ENCODE measurements at regions not wholly inside any gene's neighbourhood (a gene's known extent, or its start where the extent isn't known, plus 50 kb on each side); places are given as distances from the start of the nearest gene placed in this dataset.

- H3K4me1 ChIP-seq (ENCODE audit: control insufficient read depth in 1 of 2, extremely low read depth in 1 of 2, insufficient read depth in 2 of 2, low read length in 2 of 2), result no peaks in the 10 kb centered on the region
- Mint-ChIP-seq H3K9me3 (peaks cover 0 to 4% (median 4%) of the 10 kb centered on the region in 3 donors), H3K27me3 (no peaks in the 10 kb centered on the region), H3K27ac (no peak overlapping the region), H3K36me3 (no peaks in the 10 kb centered on the region), H3K4me1 (no peaks in the 10 kb centered on the region), H3K4me3 (no peak overlapping the region)
- ATAC-seq (replicated peaks in 1 of 4), result no peak
- H3K4me3 ChIP-seq (ENCODE audit: control insufficient read depth in 1 of 2, extremely low read depth in 1 of 2, low read length in 1 of 2), result no peak overlapping the region
- DNase-seq, result no peak
- H3K27me3 ChIP-seq (replicated peaks in 1 of 2; ENCODE audit: control insufficient read depth in 2 of 2, extremely low read depth in 1 of 2, insufficient read depth in 2 of 2, low read length in 1 of 2), result no peaks in the 10 kb centered on the region
- ChIA-PET POLR2A (no interaction called here), CTCF (no interaction called here)
- no peaks in the 10 kb centered on the region for H3K9me3 ChIP-seq
- WGBS (ENCODE audit: insufficient coverage), result no CpG with 5 or more reads among the region's 3 CpGs
- H3K36me3 ChIP-seq (ENCODE audit: control insufficient read depth in 2 of 2, extremely low read depth in 1 of 2, insufficient read depth in 1 of 2, low read length in 1 of 2), result no peaks in the 10 kb centered on the region
- H3K27ac ChIP-seq (ENCODE audit: low read length), result no peak overlapping the region
Observed at GRCh38 chr6:113048741-113049140, 701.6 kb downstream of the RFPL4B start.

GRCh38 chr6:113049190-113049589 lies 702.1 kb downstream of the RFPL4B start:
- ChIA-PET POLR2A (no interaction called here), CTCF (no interaction called here)
- H3K36me3 Mint-ChIP-seq, result no peaks in the 10 kb centered on the region
- H3K9me3 Mint-ChIP-seq, result peaks cover 0 to 7% (median 4%) of the 10 kb centered on the region in 3 donors
- DNase-seq (no peak), ATAC-seq (replicated peaks in 1 of 4) (no peak)
- no peak overlapping the region for H3K27ac Mint-ChIP-seq
- no peak overlapping the region for H3K4me3 Mint-ChIP-seq
- no peaks in the 10 kb centered on the region for H3K4me1 Mint-ChIP-seq
- Histone ChIP-seq H3K9me3 (no peaks in the 10 kb centered on the region), H3K27me3 (replicated peaks in 1 of 2; ENCODE audit: control insufficient read depth in 2 of 2, extremely low read depth in 1 of 2, insufficient read depth in 2 of 2, low read length in 1 of 2) (no peaks in the 10 kb centered on the region), H3K36me3 (ENCODE audit: control insufficient read depth in 2 of 2, extremely low read depth in 1 of 2, insufficient read depth in 1 of 2, low read length in 1 of 2) (no peaks in the 10 kb centered on the region), H3K27ac (ENCODE audit: low read length) (no peak overlapping the region), H3K4me3 (ENCODE audit: control insufficient read depth in 1 of 2, extremely low read depth in 1 of 2, low read length in 1 of 2) (no peak overlapping the region), H3K4me1 (ENCODE audit: control insufficient read depth in 1 of 2, extremely low read depth in 1 of 2, insufficient read depth in 2 of 2, low read length in 2 of 2) (no peaks in the 10 kb centered on the region)
- H3K27me3 Mint-ChIP-seq, result no peaks in the 10 kb centered on the region
- 57% methylated on average over 1 of the region's 2 CpGs for WGBS (ENCODE audit: insufficient coverage)

- ChIA-PET POLR2A (no interaction called here), CTCF (no interaction called here)
- H3K4me3 Mint-ChIP-seq, result no peak overlapping the region
- Histone ChIP-seq H3K4me3 (ENCODE audit: control insufficient read depth in 1 of 2, extremely low read depth in 1 of 2, low read length in 1 of 2) (no peak overlapping the region), H3K4me1 (ENCODE audit: control insufficient read depth in 1 of 2, extremely low read depth in 1 of 2, insufficient read depth in 2 of 2, low read length in 2 of 2) (no peaks in the 10 kb centered on the region), H3K27me3 (replicated peaks in 1 of 2; ENCODE audit: control insufficient read depth in 2 of 2, extremely low read depth in 1 of 2, insufficient read depth in 2 of 2, low read length in 1 of 2) (no peaks in the 10 kb centered on the region), H3K9me3 (no peaks in the 10 kb centered on the region), H3K27ac (ENCODE audit: low read length) (no peak overlapping the region), H3K36me3 (ENCODE audit: control insufficient read depth in 2 of 2, extremely low read depth in 1 of 2, insufficient read depth in 1 of 2, low read length in 1 of 2) (no peaks in the 10 kb centered on the region)
- no peak for DNase-seq
- no peak for ATAC-seq (replicated peaks in 1 of 4)
- no peaks in the 10 kb centered on the region for H3K36me3 Mint-ChIP-seq
- no peak overlapping the region for H3K27ac Mint-ChIP-seq
- no peaks in the 10 kb centered on the region for H3K4me1 Mint-ChIP-seq
- H3K27me3 Mint-ChIP-seq, result no peaks in the 10 kb centered on the region
- H3K9me3 Mint-ChIP-seq, result peaks cover 1 to 8% (median 4%) of the 10 kb centered on the region in 3 donors
- 0% methylated on average over 2 of the region's 6 CpGs for WGBS (ENCODE audit: insufficient coverage)
Observed at GRCh38 chr6:113050010-113050858, 703.1 kb downstream of the RFPL4B start.

- 62% methylated on average over 2 of the region's 5 CpGs for WGBS (ENCODE audit: insufficient coverage)
- Histone ChIP-seq H3K4me1 (ENCODE audit: control insufficient read depth in 1 of 2, extremely low read depth in 1 of 2, insufficient read depth in 2 of 2, low read length in 2 of 2) (no peaks in the 10 kb centered on the region), H3K9me3 (no peaks in the 10 kb centered on the region), H3K36me3 (ENCODE audit: control insufficient read depth in 2 of 2, extremely low read depth in 1 of 2, insufficient read depth in 1 of 2, low read length in 1 of 2) (no peaks in the 10 kb centered on the region), H3K27me3 (replicated peaks in 1 of 2; ENCODE audit: control insufficient read depth in 2 of 2, extremely low read depth in 1 of 2, insufficient read depth in 2 of 2, low read length in 1 of 2) (no peaks in the 10 kb centered on the region), H3K27ac (ENCODE audit: low read length) (no peak overlapping the region), H3K4me3 (ENCODE audit: control insufficient read depth in 1 of 2, extremely low read depth in 1 of 2, low read length in 1 of 2) (no peak overlapping the region)
- Mint-ChIP-seq H3K4me1 (no peaks in the 10 kb centered on the region), H3K9me3 (peaks cover 1 to 8% (median 7%) of the 10 kb centered on the region in 3 donors), H3K4me3 (no peak overlapping the region), H3K36me3 (no peaks in the 10 kb centered on the region), H3K27me3 (no peaks in the 10 kb centered on the region), H3K27ac (no peak overlapping the region)
- CTCF ChIA-PET, result no interaction called here
- POLR2A ChIA-PET, result no interaction called here
- DNase-seq (no peak), ATAC-seq (replicated peaks in 1 of 4) (no peak)
Observed at GRCh38 chr6:113050979-113051378, 703.8 kb downstream of the RFPL4B start.

- Mint-ChIP-seq H3K4me3 (no peak overlapping the region), H3K27me3 (no peaks in the 10 kb centered on the region), H3K27ac (no peak overlapping the region), H3K36me3 (no peaks in the 10 kb centered on the region), H3K4me1 (no peaks in the 10 kb centered on the region), H3K9me3 (peaks cover 5 to 12% (median 8%) of the 10 kb centered on the region in 3 donors)
- ATAC-seq (replicated peaks in 1 of 4), result no peak
- Histone ChIP-seq H3K9me3 (no peaks in the 10 kb centered on the region), H3K36me3 (ENCODE audit: control insufficient read depth in 2 of 2, extremely low read depth in 1 of 2, insufficient read depth in 1 of 2, low read length in 1 of 2) (no peaks in the 10 kb centered on the region), H3K4me3 (ENCODE audit: control insufficient read depth in 1 of 2, extremely low read depth in 1 of 2, low read length in 1 of 2) (no peak overlapping the region), H3K27ac (ENCODE audit: low read length) (no peak overlapping the region), H3K4me1 (ENCODE audit: control insufficient read depth in 1 of 2, extremely low read depth in 1 of 2, insufficient read depth in 2 of 2, low read length in 2 of 2) (no peaks in the 10 kb centered on the region), H3K27me3 (replicated peaks in 1 of 2; ENCODE audit: control insufficient read depth in 2 of 2, extremely low read depth in 1 of 2, insufficient read depth in 2 of 2, low read length in 1 of 2) (no peaks in the 10 kb centered on the region)
- no peak for DNase-seq
- ChIA-PET POLR2A (no interaction called here), CTCF (no interaction called here)
- 59% methylated on average over 2 of the region's 3 CpGs for WGBS (ENCODE audit: insufficient coverage)
Observed at GRCh38 chr6:113052506-113052905, 705.4 kb downstream of the RFPL4B start.

GRCh38 chr6:113055061-113055460 lies 707.9 kb downstream of the RFPL4B start:
- no peak overlapping the region for H3K4me3 Mint-ChIP-seq
- no peak for ATAC-seq (replicated peaks in 1 of 4)
- Histone ChIP-seq H3K4me3 (ENCODE audit: control insufficient read depth in 1 of 2, extremely low read depth in 1 of 2, low read length in 1 of 2) (no peak overlapping the region), H3K27ac (ENCODE audit: low read length) (no peak overlapping the region), H3K9me3 (no peaks in the 10 kb centered on the region), H3K36me3 (ENCODE audit: control insufficient read depth in 2 of 2, extremely low read depth in 1 of 2, insufficient read depth in 1 of 2, low read length in 1 of 2) (no peaks in the 10 kb centered on the region), H3K4me1 (ENCODE audit: control insufficient read depth in 1 of 2, extremely low read depth in 1 of 2, insufficient read depth in 2 of 2, low read length in 2 of 2) (no peaks in the 10 kb centered on the region), H3K27me3 (replicated peaks in 1 of 2; ENCODE audit: control insufficient read depth in 2 of 2, extremely low read depth in 1 of 2, insufficient read depth in 2 of 2, low read length in 1 of 2) (no peaks in the 10 kb centered on the region)
- DNase-seq, result no peak
- no peak overlapping the region for H3K27ac Mint-ChIP-seq
- no peaks in the 10 kb centered on the region for H3K27me3 Mint-ChIP-seq
- WGBS (ENCODE audit: insufficient coverage), result no CpG with 5 or more reads among the region's 3 CpGs
- POLR2A ChIA-PET, result no interaction called here
- H3K4me1 Mint-ChIP-seq, result no peaks in the 10 kb centered on the region
- peaks cover 6 to 8% (median 7%) of the 10 kb centered on the region in 3 donors for H3K9me3 Mint-ChIP-seq
- CTCF ChIA-PET, result no interaction called here
- no peaks in the 10 kb centered on the region for H3K36me3 Mint-ChIP-seq

GRCh38 chr6:113055998-113056397 lies 708.9 kb downstream of the RFPL4B start:
- POLR2A ChIA-PET, result no interaction called here
- Mint-ChIP-seq H3K36me3 (no peaks in the 10 kb centered on the region), H3K4me1 (no peaks in the 10 kb centered on the region), H3K4me3 (no peak overlapping the region), H3K9me3 (peaks cover 4 to 7% (median 6%) of the 10 kb centered on the region in 3 donors), H3K27ac (no peak overlapping the region), H3K27me3 (no peaks in the 10 kb centered on the region)
- Histone ChIP-seq H3K27ac (ENCODE audit: low read length) (no peak overlapping the region), H3K27me3 (replicated peaks in 1 of 2; ENCODE audit: control insufficient read depth in 2 of 2, extremely low read depth in 1 of 2, insufficient read depth in 2 of 2, low read length in 1 of 2) (no peaks in the 10 kb centered on the region), H3K4me3 (ENCODE audit: control insufficient read depth in 1 of 2, extremely low read depth in 1 of 2, low read length in 1 of 2) (no peak overlapping the region), H3K36me3 (ENCODE audit: control insufficient read depth in 2 of 2, extremely low read depth in 1 of 2, insufficient read depth in 1 of 2, low read length in 1 of 2) (no peaks in the 10 kb centered on the region), H3K4me1 (ENCODE audit: control insufficient read depth in 1 of 2, extremely low read depth in 1 of 2, insufficient read depth in 2 of 2, low read length in 2 of 2) (no peaks in the 10 kb centered on the region), H3K9me3 (no peaks in the 10 kb centered on the region)
- DNase-seq (no peak), ATAC-seq (replicated peaks in 1 of 4) (no peak)
- CTCF ChIA-PET, result no interaction called here
- no CpG with 5 or more reads among the region's 1 CpG for WGBS (ENCODE audit: insufficient coverage)
